MM.1S (cell line): ENCODE measurements at regions not wholly inside any gene's neighbourhood (a gene's known extent, or its start where the extent isn't known, plus 50 kb on each side); places are given as distances from the start of the nearest gene placed in this dataset.

ENCODE experiments used
- EZH2 ChIP-seq: fragments of 300-600 bp; sonication (generic); optimal IDR thresholded peaks from 2 replicates; pipeline ENCODE3; 2017; ENCODE audit warnings: low read depth, mild to moderate bottlenecking, antibody characterized with exemption, low read length, mixed read lengths
- EZH2phosphoT487 ChIP-seq: fragments of 300-600 bp; sonication (generic); IDR thresholded peaks from 2 replicates; pipeline ENCODE4 v1.6.1; 2018; ENCODE audit warnings: antibody characterized with exemption, low read length
- TF ChIP-seq, protein P1 (sequence below): fragments of 300-600 bp; sonication (generic); IDR thresholded peaks from 2 replicates; pipeline ENCODE4 v1.5.1; 2016; ENCODE audit warnings: antibody characterized with exemption, low read length, mixed read lengths

- no peak for TF ChIP-seq EZH2phosphoT487
- TF ChIP-seq, protein P1, sequence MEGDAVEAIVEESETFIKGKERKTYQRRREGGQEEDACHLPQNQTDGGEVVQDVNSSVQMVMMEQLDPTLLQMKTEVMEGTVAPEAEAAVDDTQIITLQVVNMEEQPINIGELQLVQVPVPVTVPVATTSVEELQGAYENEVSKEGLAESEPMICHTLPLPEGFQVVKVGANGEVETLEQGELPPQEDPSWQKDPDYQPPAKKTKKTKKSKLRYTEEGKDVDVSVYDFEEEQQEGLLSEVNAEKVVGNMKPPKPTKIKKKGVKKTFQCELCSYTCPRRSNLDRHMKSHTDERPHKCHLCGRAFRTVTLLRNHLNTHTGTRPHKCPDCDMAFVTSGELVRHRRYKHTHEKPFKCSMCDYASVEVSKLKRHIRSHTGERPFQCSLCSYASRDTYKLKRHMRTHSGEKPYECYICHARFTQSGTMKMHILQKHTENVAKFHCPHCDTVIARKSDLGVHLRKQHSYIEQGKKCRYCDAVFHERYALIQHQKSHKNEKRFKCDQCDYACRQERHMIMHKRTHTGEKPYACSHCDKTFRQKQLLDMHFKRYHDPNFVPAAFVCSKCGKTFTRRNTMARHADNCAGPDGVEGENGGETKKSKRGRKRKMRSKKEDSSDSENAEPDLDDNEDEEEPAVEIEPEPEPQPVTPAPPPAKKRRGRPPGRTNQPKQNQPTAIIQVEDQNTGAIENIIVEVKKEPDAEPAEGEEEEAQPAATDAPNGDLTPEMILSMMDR, result no peak
- TF ChIP-seq EZH2, result no peak
Observed at GRCh38 chr12:77372494-77372893, 307.1 kb upstream of the E2F7 start.
